GM13977 (cell line): ENCODE measurements at regions not wholly inside any gene's neighbourhood (a gene's known extent, or its start where the extent isn't known, plus 50 kb on each side); places are given as distances from the start of the nearest gene placed in this dataset.

Source experiments
- DNase-seq: peaks from one replicate; pipeline ENCODE4 v3.0.0; 2012; ENCODE audit warnings: low spot score
- CTCF ChIP-seq: IDR thresholded peaks from 2 replicates; pipeline ENCODE4 v1.5.1; 2012; ENCODE audit warnings: mild to moderate bottlenecking, control low read depth; ENCODE audit not compliant: insufficient read depth; ENCODE audit errors: extremely low read depth, missing control alignments
- in situ Hi-C: fragments of 300-500 bp; cut with MboI; formaldehyde crosslinking; loops from one replicate; pipeline ENCODE4 v1.12.0; 2022; ENCODE audit warnings: low sequenced_read_pairs, low pct_unique_long_range_greater_than_20kb, mixed read lengths, inconsistent platforms; ENCODE audit not compliant: unreplicated experiment

DNA sequence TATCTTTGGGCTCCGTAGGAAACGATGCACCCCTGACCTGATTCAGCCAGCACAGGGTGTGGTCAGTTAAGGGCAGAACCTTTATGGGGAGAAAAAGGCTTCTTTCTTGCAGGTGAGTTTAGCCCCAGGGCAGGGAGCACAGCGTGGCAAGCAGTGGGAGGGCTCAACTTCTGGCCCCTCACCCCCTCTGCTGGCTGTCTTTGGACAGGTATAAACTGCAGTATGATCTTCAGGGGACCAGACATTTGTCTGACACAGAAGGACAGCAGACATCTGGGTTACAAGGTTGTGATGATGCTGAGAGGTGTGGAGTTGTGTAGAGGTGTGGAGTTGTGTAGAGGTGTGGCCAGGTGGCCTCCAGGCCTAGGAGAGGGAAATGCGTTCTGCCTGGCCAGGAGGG, 324.0 kb upstream of the PLET1 start:
- in situ Hi-C loops: loop anchor here (10.0 to 25.0 kb wide), 3 partner anchors 210 to 703 kb away; no protein-coding TSS in a partner anchor
- DNase-seq: no peak
- TF ChIP-seq CTCF: peak; percentile 51

DNA sequence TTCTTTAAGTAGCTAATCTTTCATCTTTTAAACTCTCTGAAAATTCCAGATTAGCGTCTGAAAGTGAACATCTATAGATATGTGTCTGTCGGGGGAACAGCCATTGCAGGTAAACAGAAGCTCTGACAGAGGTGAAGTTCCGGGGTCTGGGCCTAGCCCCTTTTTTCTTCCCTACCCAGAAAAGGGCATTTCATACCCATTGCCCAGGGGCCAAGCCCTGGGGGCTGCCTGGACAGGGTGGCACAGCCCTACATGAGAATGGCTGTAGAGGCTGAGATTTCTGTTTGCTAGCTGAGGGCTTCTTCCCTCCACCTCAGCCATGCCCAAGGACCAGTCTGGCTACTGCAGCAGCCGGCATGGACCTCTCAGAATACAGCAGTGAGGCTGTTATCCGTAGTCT, 327.0 kb upstream of the PLET1 start:
- no peak for DNase-seq
- no peak for TF ChIP-seq CTCF
- in situ Hi-C loops: loop anchor here (10.0 to 25.0 kb wide), 3 partner anchors 207 to 700 kb away; no protein-coding TSS in a partner anchor

GRCh38 chr11:112588252-112588694, 327.6 kb upstream of the PLET1 start:
- peak; percentile 37 for DNase-seq
- TF ChIP-seq CTCF: peak; percentile 78
- in situ Hi-C loops: loop anchor here (10.0 to 25.0 kb wide), 3 partner anchors 207 to 699 kb away; no protein-coding TSS in a partner anchor

DNA sequence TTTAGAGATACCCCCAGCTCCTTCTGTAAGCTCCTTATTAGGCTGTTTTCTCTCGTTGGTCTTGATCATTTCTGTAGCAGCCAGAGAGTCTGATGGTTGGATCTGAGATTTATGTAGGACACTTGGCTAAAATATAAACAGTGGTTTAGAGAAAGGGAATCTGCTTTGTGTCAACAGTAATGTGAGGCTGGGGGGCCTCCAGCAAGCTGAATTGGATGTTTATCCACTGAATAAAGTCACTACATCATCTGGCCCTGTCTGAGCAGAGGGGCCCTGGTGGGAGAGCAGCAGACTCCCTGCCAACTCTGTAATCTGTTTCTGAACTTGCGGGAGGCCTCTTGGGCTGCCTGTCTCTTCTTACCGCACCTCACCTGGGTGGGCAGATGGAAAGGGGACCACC, 328.5 kb upstream of the PLET1 start:
- in situ Hi-C loops: loop anchor here (10.0 to 25.0 kb wide), 3 partner anchors 206 to 698 kb away; no protein-coding TSS in a partner anchor
- TF ChIP-seq CTCF: no peak
- DNase-seq: no peak

DNA sequence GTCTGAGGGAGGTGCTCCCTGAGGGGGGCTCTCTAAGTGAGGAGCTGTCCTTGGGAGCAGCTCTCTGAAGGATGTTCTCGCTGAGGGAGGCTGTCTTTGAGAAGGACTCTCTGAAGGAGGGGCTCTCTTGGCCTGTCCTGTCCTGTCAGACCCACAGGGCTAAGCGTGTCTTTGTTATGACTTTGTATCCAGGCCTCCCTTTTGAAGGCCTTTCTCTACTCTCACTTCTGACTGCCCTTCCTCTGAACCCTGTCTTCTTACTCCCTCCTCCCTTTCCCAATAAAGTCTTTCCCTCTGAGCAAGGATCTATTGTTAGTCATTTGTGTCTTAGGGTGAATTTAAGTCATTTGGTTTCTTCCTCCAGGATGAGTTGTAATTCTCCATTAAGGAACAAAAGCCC, 330.1 kb upstream of the PLET1 start:
- DNase-seq: no peak
- no peak for TF ChIP-seq CTCF
- in situ Hi-C loops: loop anchor here (25.0 kb wide), 1 partner anchor 697 kb away; no protein-coding TSS in a partner anchor

DNA sequence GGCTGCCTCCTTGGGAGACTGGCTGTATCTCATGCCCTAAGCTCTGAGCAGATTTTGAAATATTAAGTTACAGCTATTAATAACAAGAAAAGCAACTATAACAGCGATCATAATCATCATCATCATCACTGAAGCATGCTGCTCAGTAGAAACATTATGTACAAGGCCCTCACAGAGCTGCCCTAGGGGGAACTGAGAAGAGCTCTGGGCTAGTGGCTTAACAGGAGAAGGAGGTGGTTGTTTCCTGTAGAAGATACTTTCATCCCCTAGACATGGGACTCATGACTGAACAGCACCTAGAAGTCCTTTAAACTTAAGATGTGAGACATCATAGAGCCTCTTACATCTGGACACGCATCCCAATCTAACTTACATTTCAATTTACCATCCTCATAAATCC, 332.8 kb upstream of the PLET1 start:
- TF ChIP-seq CTCF: no peak
- in situ Hi-C loops: loop anchor here (25.0 kb wide), 1 partner anchor 694 kb away; no protein-coding TSS in a partner anchor
- no peak for DNase-seq
